Neural cell (in vitro differentiated cells): ENCODE measurements at regions not wholly inside any gene's neighbourhood (a gene's known extent, or its start where the extent isn't known, plus 50 kb on each side); places are given as distances from the start of the nearest gene placed in this dataset.

Source experiments
- H2AFZ ChIP-seq: fragments of 200-600, 300-800 bp; sonication (generic), shearing (Covaris generic); 2 replicates; pipeline ENCODE4 v1.6.0; 2014; ENCODE audit warnings: low read depth, mild to moderate bottlenecking, antibody characterized with exemption, low read length, moderate library complexity
- H3F3A ChIP-seq: fragments of 200-600 bp; shearing (Covaris generic); 2 replicates; pipeline ENCODE4 v1.6.1; 2016; ENCODE audit warnings: mild to moderate bottlenecking, moderate library complexity, mixed read lengths, antibody characterized with exemption, low read length; ENCODE audit not compliant: insufficient read depth, poor library complexity, severe bottlenecking
- H3K27ac ChIP-seq: fragments of 200-600, 300-800 bp; sonication (generic), shearing (Covaris generic); 2 replicates; pipeline ENCODE4 v1.5.1; 2014; ENCODE audit warnings: mild to moderate bottlenecking, low read length, moderate library complexity
- H3K27me3 ChIP-seq: fragments of 300-800, 200-600 bp; sonication (generic), shearing (Covaris generic); 2 replicates; pipeline ENCODE4 v1.6.0; 2014; ENCODE audit warnings: mild to moderate bottlenecking, low read depth, low read length, moderate library complexity; ENCODE audit not compliant: insufficient read depth
- H3K36me3 ChIP-seq: fragments of 300-800, 200-600 bp; sonication (generic), shearing (Covaris generic); 2 replicates; pipeline ENCODE4 v1.5.1; 2014; ENCODE audit warnings: mild to moderate bottlenecking, antibody characterized with exemption, low read length, moderate library complexity; ENCODE audit not compliant: insufficient read depth
- H3K4me2 ChIP-seq: fragments of 300-800, 200-600 bp; sonication (generic), shearing (Covaris generic); 2 replicates; pipeline ENCODE4 v1.6.0; 2014; ENCODE audit warnings: mild to moderate bottlenecking, low read length
- H3K4me3 ChIP-seq: fragments of 300-800, 200-600 bp; sonication (generic), shearing (Covaris generic); 2 replicates; pipeline ENCODE4 v1.5.1; 2014; ENCODE audit warnings: mild to moderate bottlenecking, low read length, moderate library complexity
- H3K79me2 ChIP-seq: fragments of 200-600 bp; shearing (Covaris generic); replicated peaks from 2 replicates; pipeline ENCODE4 v1.6.0; 2014; ENCODE audit warnings: mild to moderate bottlenecking, low read length, moderate library complexity; ENCODE audit not compliant: insufficient read depth
- H3K9ac ChIP-seq: fragments of 300-800, 200-600 bp; sonication (generic), shearing (Covaris generic); 2 replicates; pipeline ENCODE4 v1.6.1; 2016; ENCODE audit warnings: mild to moderate bottlenecking, low read length, mixed read lengths
- H3K9me2 ChIP-seq: fragments of 200-600 bp; shearing (Covaris generic); 2 replicates; pipeline ENCODE4 v1.6.1; 2016; ENCODE audit warnings: mild to moderate bottlenecking, low read length, mixed read lengths; ENCODE audit not compliant: insufficient read depth
- H3K9me3 ChIP-seq: fragments of 200-600, 300-800 bp; sonication (generic), shearing (Covaris generic); 2 replicates; pipeline ENCODE4 v1.6.1; 2016; ENCODE audit warnings: mild to moderate bottlenecking, mixed run types, low read length, moderate library complexity, mixed read lengths
- H4K20me1 ChIP-seq: fragments of 200-600 bp; shearing (Covaris generic); 2 replicates; pipeline ENCODE4 v1.6.1; 2016; ENCODE audit warnings: mild to moderate bottlenecking, mixed run types; ENCODE audit not compliant: insufficient read depth
- EP300 ChIP-seq: fragments of 450-650 bp; conservative IDR thresholded peaks from 2 replicates; pipeline ENCODE4 v1.6.1; 2014; ENCODE audit warnings: antibody characterized with exemption, mild to moderate bottlenecking, moderate library complexity; ENCODE audit not compliant: poor library complexity, severe bottlenecking
- EZH2 ChIP-seq: fragments of 200-600, 300-800 bp; shearing (Covaris generic), sonication (generic); IDR thresholded peaks from 2 replicates; pipeline ENCODE4 v1.6.1; 2014; ENCODE audit warnings: antibody characterized with exemption, low read length, borderline replicate concordance, mild to moderate bottlenecking; ENCODE audit not compliant: insufficient read depth, poor library complexity, severe bottlenecking
- MXI1 ChIP-seq: fragments of 450-650 bp; conservative IDR thresholded peaks from 2 replicates; pipeline ENCODE4 v1.6.1; 2014; ENCODE audit warnings: antibody characterized with exemption, mild to moderate bottlenecking; ENCODE audit not compliant: poor library complexity, severe bottlenecking
- POLR2AphosphoS5 ChIP-seq: IDR thresholded peaks from 2 replicates; pipeline ENCODE4 v1.6.1; 2012
- RAD21 ChIP-seq: fragments of 450-650 bp; conservative IDR thresholded peaks from 2 replicates; pipeline ENCODE4 v1.6.1; 2014; ENCODE audit warnings: antibody characterized with exemption, mild to moderate bottlenecking, moderate library complexity
- REST ChIP-seq: IDR thresholded peaks from 2 replicates; pipeline ENCODE4 v1.6.1; 2012; ENCODE audit warnings: borderline replicate concordance
- SMC3 ChIP-seq: fragments of 450-650 bp; conservative IDR thresholded peaks from 2 replicates; pipeline ENCODE4 v1.6.1; 2014; ENCODE audit warnings: antibody characterized with exemption, mild to moderate bottlenecking, moderate library complexity; ENCODE audit not compliant: poor library complexity
- TAF1 ChIP-seq: IDR thresholded peaks from 2 replicates; pipeline ENCODE4 v1.6.1; 2012; ENCODE audit warnings: low read depth
- TF ChIP-seq, protein P1 (sequence below): fragments of 450-650 bp; IDR thresholded peaks from 2 replicates; pipeline ENCODE4 v1.5.1; 2014; ENCODE audit warnings: antibody characterized with exemption, mild to moderate bottlenecking, moderate library complexity; ENCODE audit not compliant: poor library complexity, severe bottlenecking

DNA sequence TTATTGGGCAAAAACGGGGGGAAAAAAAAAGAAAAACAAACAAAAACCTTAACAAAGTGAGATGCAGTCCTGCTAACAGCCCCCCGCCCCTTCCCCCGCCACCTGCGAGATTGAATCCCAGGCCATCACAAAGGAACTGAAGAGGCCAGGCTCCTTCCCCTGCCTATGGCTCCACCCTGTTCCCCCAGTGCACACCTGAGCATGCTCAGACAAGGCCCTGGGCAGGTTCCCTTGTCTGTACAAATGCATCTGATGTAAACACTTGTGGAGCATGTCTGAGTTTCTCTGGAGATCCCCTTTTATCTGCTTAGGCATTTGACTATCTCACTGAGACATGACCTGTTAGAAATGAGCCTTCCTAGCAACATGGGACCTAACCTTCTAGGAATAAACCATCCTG, 983.7 kb upstream of the PABPC4L start:
- Histone ChIP-seq H3K9ac (no peak overlapping the region), H3K4me2 (no peak overlapping the region), H3K9me3 (no peaks in the 10 kb centered on the region), H3F3A (peaks cover 1% of the 10 kb centered on the region), H3K9me2 (no peaks in the 10 kb centered on the region), H2AFZ (no peak overlapping the region), H3K4me3 (no peak overlapping the region), H3K27ac (no peak overlapping the region), H3K36me3 (no peaks in the 10 kb centered on the region), H3K79me2 (no peaks in the 10 kb centered on the region), H4K20me1 (no peaks in the 10 kb centered on the region), H3K27me3 (no peaks in the 10 kb centered on the region)
- TF ChIP-seq, protein P1, sequence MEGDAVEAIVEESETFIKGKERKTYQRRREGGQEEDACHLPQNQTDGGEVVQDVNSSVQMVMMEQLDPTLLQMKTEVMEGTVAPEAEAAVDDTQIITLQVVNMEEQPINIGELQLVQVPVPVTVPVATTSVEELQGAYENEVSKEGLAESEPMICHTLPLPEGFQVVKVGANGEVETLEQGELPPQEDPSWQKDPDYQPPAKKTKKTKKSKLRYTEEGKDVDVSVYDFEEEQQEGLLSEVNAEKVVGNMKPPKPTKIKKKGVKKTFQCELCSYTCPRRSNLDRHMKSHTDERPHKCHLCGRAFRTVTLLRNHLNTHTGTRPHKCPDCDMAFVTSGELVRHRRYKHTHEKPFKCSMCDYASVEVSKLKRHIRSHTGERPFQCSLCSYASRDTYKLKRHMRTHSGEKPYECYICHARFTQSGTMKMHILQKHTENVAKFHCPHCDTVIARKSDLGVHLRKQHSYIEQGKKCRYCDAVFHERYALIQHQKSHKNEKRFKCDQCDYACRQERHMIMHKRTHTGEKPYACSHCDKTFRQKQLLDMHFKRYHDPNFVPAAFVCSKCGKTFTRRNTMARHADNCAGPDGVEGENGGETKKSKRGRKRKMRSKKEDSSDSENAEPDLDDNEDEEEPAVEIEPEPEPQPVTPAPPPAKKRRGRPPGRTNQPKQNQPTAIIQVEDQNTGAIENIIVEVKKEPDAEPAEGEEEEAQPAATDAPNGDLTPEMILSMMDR, result no peak
- no peak for TF ChIP-seq REST
- no peak for TF ChIP-seq EP300
- no peak for TF ChIP-seq POLR2AphosphoS5
- no peak for TF ChIP-seq SMC3
- TF ChIP-seq MXI1, result no peak
- no peak for TF ChIP-seq TAF1

DNA sequence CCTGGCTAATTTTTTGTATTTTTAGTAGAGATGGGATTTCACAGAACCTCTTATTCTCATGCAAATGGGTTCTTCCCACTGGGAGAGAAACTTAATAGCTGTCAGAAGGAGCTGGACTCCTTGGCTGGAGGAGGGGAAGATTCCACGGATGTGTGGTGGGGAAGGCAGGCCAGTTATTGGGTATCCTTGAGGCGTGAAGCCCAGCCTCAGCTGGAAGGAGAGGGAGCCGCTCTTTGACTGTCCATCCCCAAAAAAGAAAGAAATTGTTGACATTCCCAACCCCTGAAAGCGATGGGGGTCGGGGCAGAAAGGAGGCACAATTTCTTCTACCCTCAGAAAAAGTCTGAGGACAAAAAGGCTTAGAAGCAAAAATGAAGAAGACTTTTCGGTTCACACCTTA, 983.1 kb upstream of the PABPC4L start:
- H3K4me2 ChIP-seq, result no peak overlapping the region
- no peak overlapping the region for H3K4me3 ChIP-seq
- H3K79me2 ChIP-seq, result no peaks in the 10 kb centered on the region
- no peaks in the 10 kb centered on the region for H3F3A ChIP-seq
- no peak overlapping the region for H3K9ac ChIP-seq
- no peaks in the 10 kb centered on the region for H3K9me3 ChIP-seq
- no peaks in the 10 kb centered on the region for H3K36me3 ChIP-seq
- no peaks in the 10 kb centered on the region for H3K27me3 ChIP-seq
- no peak overlapping the region for H2AFZ ChIP-seq
- H4K20me1 ChIP-seq, result no peaks in the 10 kb centered on the region
- H3K27ac ChIP-seq, result no peak overlapping the region
- H3K9me2 ChIP-seq, result no peaks in the 10 kb centered on the region
- TF ChIP-seq MXI1, result no peak
- no peak for TF ChIP-seq REST
- no peak for TF ChIP-seq EP300
- no peak for TF ChIP-seq SMC3
- TF ChIP-seq, protein P1, result no peak
- no peak for TF ChIP-seq TAF1
- TF ChIP-seq RAD21, result no peak
- TF ChIP-seq POLR2AphosphoS5, result no peak
- no peak for TF ChIP-seq EZH2
